Heart left ventricle (tissue), 13 donors: ENCODE measurements at regions not wholly inside any gene's neighbourhood (a gene's known extent, or its start where the extent isn't known, plus 50 kb on each side); places are given as distances from the start of the nearest gene placed in this dataset.

Source experiments
- CTCF ChIP-seq, 12 donors: fragments of 200-600 bp; sonication (generic) in 4 of 12; IDR thresholded peaks; one replicate each; pipeline versions ENCODE4 v1.5.0 to v1.8.0; 2018 to 2022; ENCODE audit warnings: antibody characterized with exemption in 12 of 12, mild to moderate bottlenecking in 5 of 12
- POLR2A ChIP-seq, 2 donors: fragments of 450-650 bp; IDR thresholded peaks; one replicate each; pipeline ENCODE4 v1.6.1; 2017; ENCODE audit warnings: antibody characterized with exemption in 2 of 2, mild to moderate bottlenecking in 2 of 2, moderate library complexity in 2 of 2
- donor health status: ischemic (EF 13 %, LVEDD 7.1; RV severe dilation, severe dysfunction).
- donor health status: DM: no; HTN: yes; CAD: no.
- donor health status: DM: no; HTN: no; CAD: no.
- donor health status: ischemic (EF 25% LVEDD 6.9; RV normal size, moderate dysfunction).
- donor health status: ischemic (EF 25% LVEDD 5.7; RV mildly dilated, moderate dysfunction).
- donor health status: ischemic (EF 35%, LVEDD 5.7; RV mildly dilated, moderate dysfunction).
- donor health status: nonischemic (EF 11% LVEDD 7.7; RV severe dilation, severe dysfunction).
- donor health status: DM: yes; HTN: yes; CAD: no.
- donor health status: PGD.
- donor health status: ischemic (EF 29% LVEDD 5.4; RV normal size, mild dysfunction).
- donor health status: nonischemic (EF 23%, LVEDD 6.1; RV moderate dilation, normal function).

DNA sequence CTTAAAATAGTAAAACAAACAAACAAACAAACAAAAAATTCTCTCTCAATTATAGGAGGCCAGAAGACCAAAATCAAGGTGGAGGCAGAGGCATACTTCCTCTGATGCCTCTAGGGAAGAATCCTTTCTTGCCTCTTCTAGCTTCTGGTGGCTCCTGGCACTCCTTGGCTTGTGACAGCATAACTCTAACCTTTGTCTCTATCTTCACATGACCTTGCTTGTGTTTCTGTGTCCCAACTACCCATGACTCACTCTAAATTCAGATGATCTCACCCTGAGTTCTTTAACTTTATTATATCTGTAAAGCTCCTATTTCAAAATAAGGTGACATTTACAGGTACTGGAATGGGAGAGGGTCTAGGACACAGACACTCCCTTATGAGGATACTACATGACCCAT lies 88.3 kb upstream of the ANTXRL start:
- TF ChIP-seq CTCF (IDR thresholded peaks at IDR 0.05) (no peak), POLR2A (IDR thresholded peaks at IDR 0.05) (no peak)
